Mucosa of rectum (tissue), 2 donors: ENCODE measurements at regions not wholly inside any gene's neighbourhood (a gene's known extent, or its start where the extent isn't known, plus 50 kb on each side); places are given as distances from the start of the nearest gene placed in this dataset.
"Not testable (repeated sequence)": the region's sequence is repeated elsewhere in the genome, so short reads cannot be mapped to it uniquely, and the experiment has no call there.

Experiments used
- H3K27ac ChIP-seq, 2 donors: one replicate each; pipeline ENCODE4 v1.7.0; 2013; ENCODE audit warnings: inconsistent platforms in 2 of 2, low read depth in 2 of 2, low read length in 2 of 2
- H3K27me3 ChIP-seq, 2 donors: one replicate each; pipeline ENCODE4 v1.7.0; 2013; ENCODE audit warnings: low read length in 2 of 2; ENCODE audit not compliant: control insufficient read depth in 2 of 2, insufficient read depth in 2 of 2
- H3K36me3 ChIP-seq, 2 donors: one replicate each; pipeline ENCODE4 v1.7.0; 2013; ENCODE audit warnings: low read length in 2 of 2; ENCODE audit not compliant: control insufficient read depth in 2 of 2, insufficient read depth in 2 of 2
- H3K4me1 ChIP-seq, 2 donors: one replicate each; pipeline ENCODE4 v1.7.0; 2013; ENCODE audit warnings: low read length in 2 of 2, mild to moderate bottlenecking in 1 of 2; ENCODE audit not compliant: control insufficient read depth in 2 of 2, insufficient read depth in 2 of 2
- H3K4me3 ChIP-seq, 2 donors: one replicate each; pipeline ENCODE4 v1.7.0; 2013; ENCODE audit warnings: low read length in 2 of 2
- H3K9ac ChIP-seq, 2 donors: one replicate each; pipeline ENCODE4 v1.7.0; 2013; ENCODE audit warnings: low read length in 2 of 2, low read depth in 1 of 2, mild to moderate bottlenecking in 1 of 2
- H3K9me3 ChIP-seq, 2 donors: one replicate each; pipeline ENCODE4 v1.7.0; 2013; ENCODE audit warnings: low read length in 2 of 2; ENCODE audit not compliant: control insufficient read depth in 2 of 2
- donor health status: healthy.
- donor health status: Normal muscosa, but diverticular disease.

- H3K27ac ChIP-seq, result no peak overlapping the region
- H3K4me1 ChIP-seq, result no peaks in the 10 kb centered on the region
- H3K36me3 ChIP-seq, result no peaks in the 10 kb centered on the region
- no peak overlapping the region for H3K4me3 ChIP-seq
- no peaks in the 10 kb centered on the region for H3K27me3 ChIP-seq
- no peaks in the 10 kb centered on the region for H3K9me3 ChIP-seq
- H3K9ac ChIP-seq, result no peak overlapping the region
Observed at GRCh38 chr5:90050103-90050502, 359.5 kb downstream of the CETN3 start.

- Histone ChIP-seq H3K36me3 (no peaks in the 10 kb centered on the region), H3K9me3 (no peaks in the 10 kb centered on the region), H3K4me3 (no peak overlapping the region), H3K4me1 (no peaks in the 10 kb centered on the region), H3K27ac (no peak overlapping the region), H3K27me3 (no peaks in the 10 kb centered on the region), H3K9ac (no peak overlapping the region)
Observed at GRCh38 chr5:90047113-90047512, 362.4 kb downstream of the CETN3 start.

- not testable (repeated sequence) for H3K9ac ChIP-seq, H3K4me3 ChIP-seq, H3K36me3 ChIP-seq, H3K9me3 ChIP-seq, H3K27ac ChIP-seq, H3K4me1 ChIP-seq, H3K27me3 ChIP-seq
Observed at GRCh38 chr5:90040082-90040481, 369.5 kb downstream of the CETN3 start.

- Histone ChIP-seq H3K9me3 (no peaks in the 10 kb centered on the region), H3K27me3 (no peaks in the 10 kb centered on the region), H3K9ac (no peak overlapping the region)
Observed at GRCh38 chr5:90037646-90038045, 371.9 kb downstream of the CETN3 start.

DNA sequence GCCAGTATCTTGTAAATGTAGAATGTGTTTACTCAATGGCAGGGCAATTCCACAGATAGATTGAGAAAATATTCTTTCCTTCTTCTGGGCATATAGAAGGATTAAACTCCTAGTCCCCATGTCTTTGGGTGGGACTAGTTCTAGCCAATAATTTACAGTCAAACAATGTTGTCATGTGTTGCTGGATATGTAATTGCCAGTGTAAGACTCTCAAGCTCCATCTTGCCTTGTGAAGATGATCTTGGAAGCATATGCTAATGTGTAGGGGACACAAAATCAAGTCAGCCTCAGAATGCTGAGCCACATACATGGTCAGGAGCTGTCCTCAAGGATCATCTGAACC lies 386.9 kb downstream of the CETN3 start:
- Histone ChIP-seq H3K9ac (no peak overlapping the region), H3K4me3 (no peak overlapping the region), H3K36me3 (no peaks in the 10 kb centered on the region), H3K4me1 (no peaks in the 10 kb centered on the region), H3K9me3 (no peaks in the 10 kb centered on the region), H3K27ac (no peak overlapping the region), H3K27me3 (no peaks in the 10 kb centered on the region)

More at GRCh38 chr5:90037646-90038045, 371.9 kb downstream of the CETN3 start:
- H3K4me3 ChIP-seq, result no peak overlapping the region
- no peaks in the 10 kb centered on the region for H3K36me3 ChIP-seq
- no peak overlapping the region for H3K27ac ChIP-seq
- no peaks in the 10 kb centered on the region for H3K4me1 ChIP-seq

DNA sequence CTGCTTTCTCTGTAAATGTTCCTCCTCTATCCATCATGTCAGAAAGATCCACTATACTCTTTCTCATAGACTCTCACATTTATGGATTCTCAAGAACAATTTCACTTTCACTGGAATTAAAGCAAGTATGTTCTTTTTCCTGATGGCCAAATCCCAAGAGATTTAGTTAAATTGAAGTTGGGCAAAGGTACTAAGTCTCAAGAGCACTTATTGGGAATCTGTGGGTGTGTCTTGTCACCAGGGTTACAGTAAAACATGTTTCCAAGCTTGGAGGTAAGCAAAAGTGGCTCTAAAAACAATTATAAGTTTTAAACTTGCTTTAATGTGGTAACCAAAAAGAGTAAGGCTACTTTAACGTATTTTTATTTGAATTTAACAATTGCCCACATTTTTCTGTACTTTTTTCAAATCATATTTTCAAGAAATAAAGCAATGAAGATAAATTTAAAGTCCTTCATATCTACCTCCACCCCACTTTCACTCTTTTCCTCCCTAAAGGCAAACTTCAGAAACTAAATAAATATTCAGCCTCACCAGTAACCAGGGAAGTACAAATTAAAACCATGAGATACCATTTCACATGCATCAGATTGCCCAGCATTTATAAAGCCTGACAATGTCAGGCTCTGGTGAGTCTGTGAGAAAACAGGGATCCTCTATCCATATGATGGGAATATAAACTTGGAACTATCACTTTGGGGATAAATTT lies 387.4 kb downstream of the CETN3 start:
- Histone ChIP-seq H3K27me3 (no peaks in the 10 kb centered on the region), H3K36me3 (no peaks in the 10 kb centered on the region), H3K9ac (no peak overlapping the region), H3K27ac (no peak overlapping the region), H3K4me1 (no peaks in the 10 kb centered on the region), H3K9me3 (no peaks in the 10 kb centered on the region), H3K4me3 (no peak overlapping the region)

- peak overlapping the region in 1 of 2 donors; percentile 2 for H3K27ac ChIP-seq
- H3K4me3 ChIP-seq, result peak overlapping the region; percentile 52 to 62
- no peaks in the 10 kb centered on the region for H3K9me3 ChIP-seq
- H3K9ac ChIP-seq, result no peak overlapping the region
- H3K4me1 ChIP-seq, result no peaks in the 10 kb centered on the region
- H3K27me3 ChIP-seq, result no peaks in the 10 kb centered on the region
- H3K36me3 ChIP-seq, result no peaks in the 10 kb centered on the region
Observed at GRCh38 chr5:90020575-90021538, 388.7 kb downstream of the CETN3 start.

- Histone ChIP-seq H3K27me3 (no peaks in the 10 kb centered on the region), H3K36me3 (no peaks in the 10 kb centered on the region), H3K9me3 (no peaks in the 10 kb centered on the region), H3K27ac (no peak overlapping the region), H3K9ac (no peak overlapping the region), H3K4me3 (no peak overlapping the region), H3K4me1 (no peaks in the 10 kb centered on the region)
Observed at GRCh38 chr5:90017239-90017638, 392.3 kb downstream of the CETN3 start.

GRCh38 chr5:90015584-90016018 lies 394.0 kb downstream of the CETN3 start:
- Histone ChIP-seq H3K27ac (no peak overlapping the region), H3K9ac (no peak overlapping the region), H3K9me3 (no peaks in the 10 kb centered on the region), H3K4me1 (no peaks in the 10 kb centered on the region), H3K4me3 (no peak overlapping the region), H3K36me3 (no peaks in the 10 kb centered on the region), H3K27me3 (no peaks in the 10 kb centered on the region)

DNA sequence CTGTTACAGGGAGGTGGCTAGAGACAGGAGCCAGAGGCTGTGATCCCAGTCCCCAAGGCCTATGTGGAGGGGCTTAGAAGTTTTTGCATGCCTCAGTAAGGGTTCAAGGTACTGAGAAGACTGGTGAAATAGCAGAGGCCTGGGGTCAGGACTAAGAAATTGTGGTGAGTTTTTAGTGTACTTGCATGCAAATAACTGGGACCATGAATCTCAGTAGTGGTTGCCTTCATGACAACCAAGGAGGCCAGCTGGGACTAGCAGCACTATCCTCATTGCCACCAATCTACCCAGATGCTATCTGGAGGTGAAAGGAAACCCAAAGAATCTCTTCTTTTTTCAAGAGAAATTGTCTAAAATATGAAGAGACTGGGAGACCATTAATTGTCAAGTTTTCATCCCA lies 395.1 kb downstream of the CETN3 start:
- H3K4me1 ChIP-seq, result no peaks in the 10 kb centered on the region
- H3K36me3 ChIP-seq, result no peaks in the 10 kb centered on the region
- no peak overlapping the region for H3K4me3 ChIP-seq
- no peak overlapping the region for H3K27ac ChIP-seq
- no peaks in the 10 kb centered on the region for H3K27me3 ChIP-seq
- H3K9me3 ChIP-seq, result no peaks in the 10 kb centered on the region
- no peak overlapping the region for H3K9ac ChIP-seq
